ENCODE measurements at regions not wholly inside any gene's neighbourhood (a gene's known extent, or its start where the extent isn't known, plus 50 kb on each side); places are given as distances from the start of the nearest gene placed in this dataset.

DNA sequence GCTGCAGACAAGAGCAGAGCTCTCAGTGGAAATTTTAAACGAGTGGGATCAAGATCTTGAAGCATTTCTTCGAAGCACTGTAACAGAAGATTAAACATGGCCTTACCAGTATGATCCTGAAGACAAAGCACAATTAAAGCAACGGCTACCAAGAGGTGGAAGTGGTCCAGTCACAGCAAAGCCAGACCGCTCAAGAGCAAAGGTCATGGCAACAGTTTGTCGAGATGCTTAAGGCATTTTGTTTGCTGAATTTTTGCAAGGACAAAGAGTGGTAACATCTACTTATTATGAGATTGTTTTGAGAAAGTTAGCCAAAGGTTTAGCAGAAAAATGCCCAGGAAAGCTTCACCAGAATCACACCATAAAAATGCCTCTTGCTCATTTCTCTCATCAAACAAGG is 153.4 kb upstream of the CARMIL1 start:
- TF ChIP-seq, protein P1, sequence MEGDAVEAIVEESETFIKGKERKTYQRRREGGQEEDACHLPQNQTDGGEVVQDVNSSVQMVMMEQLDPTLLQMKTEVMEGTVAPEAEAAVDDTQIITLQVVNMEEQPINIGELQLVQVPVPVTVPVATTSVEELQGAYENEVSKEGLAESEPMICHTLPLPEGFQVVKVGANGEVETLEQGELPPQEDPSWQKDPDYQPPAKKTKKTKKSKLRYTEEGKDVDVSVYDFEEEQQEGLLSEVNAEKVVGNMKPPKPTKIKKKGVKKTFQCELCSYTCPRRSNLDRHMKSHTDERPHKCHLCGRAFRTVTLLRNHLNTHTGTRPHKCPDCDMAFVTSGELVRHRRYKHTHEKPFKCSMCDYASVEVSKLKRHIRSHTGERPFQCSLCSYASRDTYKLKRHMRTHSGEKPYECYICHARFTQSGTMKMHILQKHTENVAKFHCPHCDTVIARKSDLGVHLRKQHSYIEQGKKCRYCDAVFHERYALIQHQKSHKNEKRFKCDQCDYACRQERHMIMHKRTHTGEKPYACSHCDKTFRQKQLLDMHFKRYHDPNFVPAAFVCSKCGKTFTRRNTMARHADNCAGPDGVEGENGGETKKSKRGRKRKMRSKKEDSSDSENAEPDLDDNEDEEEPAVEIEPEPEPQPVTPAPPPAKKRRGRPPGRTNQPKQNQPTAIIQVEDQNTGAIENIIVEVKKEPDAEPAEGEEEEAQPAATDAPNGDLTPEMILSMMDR (conservative IDR thresholded peaks at IDR 0.05) = no peak
- no peak for TF ChIP-seq EZH2 (IDR thresholded peaks at IDR 0.05; ENCODE audit: low read depth)

Measured in PC-9 (cell line).